ENCODE measurements at regions not wholly inside any gene's neighbourhood (a gene's known extent, or its start where the extent isn't known, plus 50 kb on each side); places are given as distances from the start of the nearest gene placed in this dataset.
"Not testable (repeated sequence)": the region's sequence is repeated elsewhere in the genome, so short reads cannot be mapped to it uniquely, and the experiment has no call there.

GRCh38 chr1:147052677-147053076 is 114.6 kb downstream of the NBPF12 start:
- DNase-seq (ENCODE audit: low read depth) (no peak), FAIRE-seq (no peak)
- no peak overlapping the region for H3K4me3 ChIP-seq (ENCODE audit: low read depth, low read length)
- no peak for TF ChIP-seq CTCF (IDR thresholded peaks at IDR 0.05; ENCODE audit: insufficient read depth, low read length, severe bottlenecking)
- no peaks in the 10 kb centered on the region for H3K36me3 ChIP-seq (ENCODE audit: control insufficient read depth, insufficient read depth, low read length)
- H3K27me3 ChIP-seq (ENCODE audit: control insufficient read depth, insufficient read depth, low read length), result no peaks in the 10 kb centered on the region

- H3K36me3 ChIP-seq (ENCODE audit: control insufficient read depth, insufficient read depth, low read length), result no peaks in the 10 kb centered on the region
- TF ChIP-seq CTCF (IDR thresholded peaks at IDR 0.05; ENCODE audit: insufficient read depth, low read length, severe bottlenecking), result no peak
- FAIRE-seq (no peak), DNase-seq (ENCODE audit: low read depth) (no peak)
- H3K4me3 ChIP-seq (ENCODE audit: low read depth, low read length), result no peak overlapping the region
- no peaks in the 10 kb centered on the region for H3K27me3 ChIP-seq (ENCODE audit: control insufficient read depth, insufficient read depth, low read length)
These were observed 114.0 kb downstream of the NBPF12 start for GRCh38 chr1:147052143-147052542.

- Histone ChIP-seq H3K4me3 (ENCODE audit: low read depth, low read length) (no peak overlapping the region), H3K27me3 (ENCODE audit: control insufficient read depth, insufficient read depth, low read length) (no peaks in the 10 kb centered on the region), H3K36me3 (ENCODE audit: control insufficient read depth, insufficient read depth, low read length) (no peaks in the 10 kb centered on the region)
- TF ChIP-seq CTCF (IDR thresholded peaks at IDR 0.05; ENCODE audit: insufficient read depth, low read length, severe bottlenecking), result no peak
- no peak for FAIRE-seq
- DNase-seq (ENCODE audit: low read depth), result no peak
These were observed 113.0 kb downstream of the NBPF12 start for GRCh38 chr1:147051136-147051535.

- DNase-seq (ENCODE audit: low read depth), result no peak
- TF ChIP-seq CTCF (IDR thresholded peaks at IDR 0.05; ENCODE audit: insufficient read depth, low read length, severe bottlenecking), result no peak
- no peaks in the 10 kb centered on the region for H3K27me3 ChIP-seq (ENCODE audit: control insufficient read depth, insufficient read depth, low read length)
- no peak for FAIRE-seq
- H3K36me3 ChIP-seq (ENCODE audit: control insufficient read depth, insufficient read depth, low read length), result no peaks in the 10 kb centered on the region
- H3K4me3 ChIP-seq (ENCODE audit: low read depth, low read length), result no peak overlapping the region
These were observed 112.5 kb downstream of the NBPF12 start for GRCh38 chr1:147050654-147051053.

GRCh38 chr1:147046863-147047394 is 108.8 kb downstream of the NBPF12 start:
- DNase-seq (ENCODE audit: low read depth) (peak; percentile 57), FAIRE-seq (peak; percentile 95)
- H3K36me3 ChIP-seq (ENCODE audit: control insufficient read depth, insufficient read depth, low read length); H3K4me3 ChIP-seq (ENCODE audit: low read depth, low read length); H3K27me3 ChIP-seq (ENCODE audit: control insufficient read depth, insufficient read depth, low read length): not testable (repeated sequence)

GRCh38 chr1:147046189-147046862 is 108.2 kb downstream of the NBPF12 start:
- no peaks in the 10 kb centered on the region for H3K27me3 ChIP-seq (ENCODE audit: control insufficient read depth, insufficient read depth, low read length)
- peak; percentile 23 for DNase-seq (ENCODE audit: low read depth)
- H3K4me3 ChIP-seq (ENCODE audit: low read depth, low read length), result no peak overlapping the region
- TF ChIP-seq CTCF (IDR thresholded peaks at IDR 0.05; ENCODE audit: insufficient read depth, low read length, severe bottlenecking), result no peak
- no peak for FAIRE-seq
- no peaks in the 10 kb centered on the region for H3K36me3 ChIP-seq (ENCODE audit: control insufficient read depth, insufficient read depth, low read length)

All from bronchial epithelial cell (primary cell).